SK-N-SH treated with all-trans-retinoic acid at 6 μM for 48 hours (cell line): ENCODE measurements at regions not wholly inside any gene's neighbourhood (a gene's known extent, or its start where the extent isn't known, plus 50 kb on each side); places are given as distances from the start of the nearest gene placed in this dataset.

Experiments used
- ATAC-seq: fragments of 200-7000 bp; cut with Tn5 transposase; 3 replicates; pipeline ENCODE4 v1.9.1; 2020; ENCODE audit warnings: mild to moderate bottlenecking, moderate library complexity
- ARNTL ChIP-seq: fragments of 450-650 bp; formaldehyde crosslinking; IDR thresholded peaks from 2 replicates; pipeline ENCODE4 v1.5.0; 2020; ENCODE audit warnings: low read depth, mild to moderate bottlenecking, moderate library complexity, borderline replicate concordance
- CSDC2 ChIP-seq: fragments of 250-450 bp; sonication (Bioruptor Pico); IDR thresholded peaks from 2 replicates; pipeline ENCODE4 v1.5.0; 2020; ENCODE audit warnings: mild to moderate bottlenecking, moderate library complexity
- ESRRG ChIP-seq: fragments of 250-450 bp; sonication (Bioruptor Pico); IDR thresholded peaks from 2 replicates; pipeline ENCODE4 v1.6.1; 2021; ENCODE audit warnings: mild to moderate bottlenecking
- GLIS3 ChIP-seq: fragments of 250-450 bp; sonication (Bioruptor Pico); IDR thresholded peaks from 2 replicates; pipeline ENCODE4 v1.5.0; 2020; ENCODE audit warnings: mild to moderate bottlenecking, moderate library complexity
- ISL1 ChIP-seq: fragments of 250-450 bp; sonication (Bioruptor Pico); IDR thresholded peaks from 2 replicates; pipeline ENCODE4 v2.1.2; 2022; ENCODE audit warnings: mild to moderate bottlenecking, moderate library complexity
- OSR1 ChIP-seq: fragments of 250-450 bp; sonication (Bioruptor Pico); IDR thresholded peaks from 2 replicates; pipeline ENCODE4 v1.8.0; 2022; ENCODE audit warnings: moderate library complexity, mild to moderate bottlenecking, inconsistent platforms
- RARB ChIP-seq: fragments of 250-450 bp; sonication (Bioruptor Pico); IDR thresholded peaks from 2 replicates; pipeline ENCODE4 v1.8.0; 2021; ENCODE audit warnings: mild to moderate bottlenecking, moderate library complexity
- SNAI2 ChIP-seq: fragments of 250-450 bp; sonication (Bioruptor Pico); IDR thresholded peaks from 2 replicates; pipeline ENCODE4 v1.5.0; 2020; ENCODE audit warnings: mild to moderate bottlenecking, moderate library complexity
- TCF4 ChIP-seq: fragments of 250-450 bp; sonication (Bioruptor Pico); IDR thresholded peaks from 2 replicates; pipeline ENCODE4 v1.8.0; 2021; ENCODE audit warnings: mild to moderate bottlenecking, moderate library complexity, borderline replicate concordance
- TOX ChIP-seq: fragments of 250-450 bp; sonication (Bioruptor Pico); IDR thresholded peaks from 2 replicates; pipeline ENCODE4 v1.8.0; 2021; ENCODE audit warnings: mild to moderate bottlenecking, moderate library complexity, borderline replicate concordance
- ZC3H10 ChIP-seq: fragments of 250-450 bp; sonication (Bioruptor Pico); IDR thresholded peaks from 2 replicates; pipeline ENCODE4 v1.5.1; 2021; ENCODE audit warnings: mild to moderate bottlenecking, moderate library complexity
- ZFP3 ChIP-seq: fragments of 250-450 bp; sonication (Bioruptor Pico); IDR thresholded peaks from 2 replicates; pipeline ENCODE4 v1.5.0; 2020; ENCODE audit warnings: mild to moderate bottlenecking, moderate library complexity
- ZFP30 ChIP-seq: fragments of 450-650 bp; formaldehyde crosslinking; IDR thresholded peaks from 2 replicates; pipeline ENCODE4 v1.5.0; 2022; ENCODE audit warnings: mild to moderate bottlenecking, moderate library complexity
- ZNF565 ChIP-seq: fragments of 450-650 bp; formaldehyde crosslinking; conservative IDR thresholded peaks from 2 replicates; pipeline ENCODE4 v1.5.0; 2020; ENCODE audit warnings: low read depth, mild to moderate bottlenecking, moderate library complexity
- ZNF70 ChIP-seq: fragments of 450-650 bp; formaldehyde crosslinking; IDR thresholded peaks from 2 replicates; pipeline ENCODE4 v1.5.0; 2020; ENCODE audit warnings: mild to moderate bottlenecking, moderate library complexity
- ZNF8 ChIP-seq: fragments of 450-650 bp; formaldehyde crosslinking; IDR thresholded peaks from 2 replicates; pipeline ENCODE4 v1.5.0; 2020; ENCODE audit warnings: mild to moderate bottlenecking, moderate library complexity
- TF ChIP-seq, protein P1 (sequence below): fragments of 250-450 bp; sonication (Bioruptor Pico); IDR thresholded peaks from 2 replicates; pipeline ENCODE4 v1.8.0; 2021; ENCODE audit warnings: low read depth, mild to moderate bottlenecking, moderate library complexity, borderline replicate concordance
- TF ChIP-seq, protein P2 (sequence below): fragments of 250-450 bp; sonication (Bioruptor Pico); IDR thresholded peaks from 2 replicates; pipeline ENCODE4 v1.5.1; 2020; ENCODE audit warnings: low read depth, mild to moderate bottlenecking, moderate library complexity
- TF ChIP-seq, protein P3 (sequence below): fragments of 250-450 bp; sonication (Bioruptor Pico); IDR thresholded peaks from 2 replicates; pipeline ENCODE4 v1.5.0; 2020; ENCODE audit warnings: mild to moderate bottlenecking, moderate library complexity
- TF ChIP-seq, protein P4 (sequence below): fragments of 250-450 bp; sonication (Bioruptor Pico); IDR thresholded peaks from 2 replicates; pipeline ENCODE4 v1.8.0; 2020; ENCODE audit warnings: mild to moderate bottlenecking, moderate library complexity, borderline replicate concordance
- TF ChIP-seq, protein P5 (sequence below): fragments of 250-450 bp; sonication (Bioruptor Pico); IDR thresholded peaks from 2 replicates; pipeline ENCODE4 v1.5.1; 2021; ENCODE audit warnings: mild to moderate bottlenecking, moderate library complexity

DNA sequence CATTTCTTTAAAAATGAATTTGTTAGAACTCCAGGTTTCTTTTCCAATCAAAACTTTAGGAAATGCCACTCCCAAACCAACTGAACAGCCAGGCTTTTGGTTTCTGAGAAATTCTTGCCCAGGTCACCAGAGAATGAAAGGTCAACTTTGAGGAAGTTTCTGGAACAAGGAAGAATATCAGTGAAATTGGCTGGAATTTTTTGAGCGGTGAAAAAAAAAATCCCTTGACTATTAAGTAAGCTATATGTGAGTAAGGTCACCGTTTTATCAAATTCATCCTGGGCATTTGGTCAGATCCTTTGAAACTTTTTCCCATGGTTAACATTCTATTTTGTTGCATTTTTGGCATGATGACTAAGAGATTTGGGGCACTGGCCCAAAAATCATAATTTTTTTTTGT lies 469.3 kb downstream of the LTN1 start:
- no peak for ATAC-seq
- TF ChIP-seq CSDC2 (no peak), ZFP30 (CRISPR knock-in tag) (no peak), SNAI2 (CRISPR knock-in tag) (no peak), ESRRG (CRISPR knock-in tag) (no peak), TCF4 (no peak), GLIS3 (CRISPR knock-in tag) (no peak), ARNTL (no peak), ZNF8 (CRISPR knock-in tag) (no peak), OSR1 (CRISPR knock-in tag) (no peak), ZC3H10 (CRISPR knock-in tag) (no peak), ZNF70 (CRISPR knock-in tag) (no peak), ZNF565 (no peak)
- TF ChIP-seq, protein P1, sequence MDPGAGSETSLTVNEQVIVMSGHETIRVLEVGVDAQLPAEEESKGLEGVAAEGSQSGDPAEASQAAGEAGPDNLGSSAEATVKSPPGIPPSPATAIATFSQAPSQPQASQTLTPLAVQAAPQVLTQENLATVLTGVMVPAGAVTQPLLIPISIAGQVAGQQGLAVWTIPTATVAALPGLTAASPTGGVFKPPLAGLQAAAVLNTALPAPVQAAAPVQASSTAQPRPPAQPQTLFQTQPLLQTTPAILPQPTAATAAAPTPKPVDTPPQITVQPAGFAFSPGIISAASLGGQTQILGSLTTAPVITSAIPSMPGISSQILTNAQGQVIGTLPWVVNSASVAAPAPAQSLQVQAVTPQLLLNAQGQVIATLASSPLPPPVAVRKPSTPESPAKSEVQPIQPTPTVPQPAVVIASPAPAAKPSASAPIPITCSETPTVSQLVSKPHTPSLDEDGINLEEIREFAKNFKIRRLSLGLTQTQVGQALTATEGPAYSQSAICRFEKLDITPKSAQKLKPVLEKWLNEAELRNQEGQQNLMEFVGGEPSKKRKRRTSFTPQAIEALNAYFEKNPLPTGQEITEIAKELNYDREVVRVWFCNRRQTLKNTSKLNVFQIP (CRISPR knock-in tag): no peak
- TF ChIP-seq, protein P2, sequence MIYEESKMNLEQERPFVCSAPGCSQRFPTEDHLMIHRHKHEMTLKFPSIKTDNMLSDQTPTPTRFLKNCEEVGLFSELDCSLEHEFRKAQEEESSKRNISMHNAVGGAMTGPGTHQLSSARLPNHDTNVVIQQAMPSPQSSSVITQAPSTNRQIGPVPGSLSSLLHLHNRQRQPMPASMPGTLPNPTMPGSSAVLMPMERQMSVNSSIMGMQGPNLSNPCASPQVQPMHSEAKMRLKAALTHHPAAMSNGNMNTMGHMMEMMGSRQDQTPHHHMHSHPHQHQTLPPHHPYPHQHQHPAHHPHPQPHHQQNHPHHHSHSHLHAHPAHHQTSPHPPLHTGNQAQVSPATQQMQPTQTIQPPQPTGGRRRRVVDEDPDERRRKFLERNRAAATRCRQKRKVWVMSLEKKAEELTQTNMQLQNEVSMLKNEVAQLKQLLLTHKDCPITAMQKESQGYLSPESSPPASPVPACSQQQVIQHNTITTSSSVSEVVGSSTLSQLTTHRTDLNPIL (CRISPR knock-in tag): no peak

DNA sequence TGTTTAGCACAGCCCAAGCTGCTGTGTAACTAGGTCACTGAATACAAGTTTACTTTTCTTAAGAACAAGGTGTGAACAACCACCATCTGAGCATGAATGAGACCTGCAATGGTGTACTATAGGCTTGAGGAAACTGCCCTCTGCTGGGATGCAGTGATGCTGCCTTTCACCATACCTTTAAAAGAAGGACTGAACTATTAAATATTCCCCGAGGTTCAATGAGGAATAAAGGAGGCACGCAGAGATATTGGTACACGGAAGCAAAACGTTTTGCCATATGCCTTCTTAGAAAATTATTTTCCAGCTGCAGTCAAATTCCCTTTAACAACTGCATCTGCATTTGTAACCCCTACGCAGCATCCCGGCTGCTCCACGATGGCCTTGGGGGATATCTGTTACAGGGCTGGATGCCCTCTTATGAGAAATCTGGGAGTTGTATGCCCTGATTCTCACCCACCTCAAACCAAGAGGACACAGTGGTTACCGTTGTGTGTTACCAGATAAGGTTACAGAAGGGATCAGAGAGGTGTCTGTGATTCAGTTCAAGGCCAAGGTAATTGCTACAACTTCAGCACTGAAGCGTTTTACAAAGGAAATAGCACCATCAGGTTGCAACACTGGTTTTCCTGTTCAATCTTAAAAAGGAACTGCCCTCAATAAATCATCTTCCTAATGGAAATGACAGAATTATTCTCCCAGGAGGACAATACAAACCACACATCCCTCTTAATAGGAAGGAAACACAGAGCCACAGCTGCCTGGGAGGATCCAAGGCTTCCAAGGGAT lies 470.5 kb downstream of the LTN1 start:
- TF ChIP-seq ZNF565 (no peak), OSR1 (CRISPR knock-in tag) (no peak), RARB (no peak), ARNTL (no peak), ISL1 (no peak), ZC3H10 (CRISPR knock-in tag) (no peak)
- TF ChIP-seq, protein P1 (CRISPR knock-in tag): no peak
- TF ChIP-seq, protein P3, sequence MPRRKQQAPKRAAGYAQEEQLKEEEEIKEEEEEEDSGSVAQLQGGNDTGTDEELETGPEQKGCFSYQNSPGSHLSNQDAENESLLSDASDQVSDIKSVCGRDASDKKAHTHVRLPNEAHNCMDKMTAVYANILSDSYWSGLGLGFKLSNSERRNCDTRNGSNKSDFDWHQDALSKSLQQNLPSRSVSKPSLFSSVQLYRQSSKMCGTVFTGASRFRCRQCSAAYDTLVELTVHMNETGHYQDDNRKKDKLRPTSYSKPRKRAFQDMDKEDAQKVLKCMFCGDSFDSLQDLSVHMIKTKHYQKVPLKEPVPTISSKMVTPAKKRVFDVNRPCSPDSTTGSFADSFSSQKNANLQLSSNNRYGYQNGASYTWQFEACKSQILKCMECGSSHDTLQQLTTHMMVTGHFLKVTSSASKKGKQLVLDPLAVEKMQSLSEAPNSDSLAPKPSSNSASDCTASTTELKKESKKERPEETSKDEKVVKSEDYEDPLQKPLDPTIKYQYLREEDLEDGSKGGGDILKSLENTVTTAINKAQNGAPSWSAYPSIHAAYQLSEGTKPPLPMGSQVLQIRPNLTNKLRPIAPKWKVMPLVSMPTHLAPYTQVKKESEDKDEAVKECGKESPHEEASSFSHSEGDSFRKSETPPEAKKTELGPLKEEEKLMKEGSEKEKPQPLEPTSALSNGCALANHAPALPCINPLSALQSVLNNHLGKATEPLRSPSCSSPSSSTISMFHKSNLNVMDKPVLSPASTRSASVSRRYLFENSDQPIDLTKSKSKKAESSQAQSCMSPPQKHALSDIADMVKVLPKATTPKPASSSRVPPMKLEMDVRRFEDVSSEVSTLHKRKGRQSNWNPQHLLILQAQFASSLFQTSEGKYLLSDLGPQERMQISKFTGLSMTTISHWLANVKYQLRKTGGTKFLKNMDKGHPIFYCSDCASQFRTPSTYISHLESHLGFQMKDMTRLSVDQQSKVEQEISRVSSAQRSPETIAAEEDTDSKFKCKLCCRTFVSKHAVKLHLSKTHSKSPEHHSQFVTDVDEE: no peak
- TF ChIP-seq, protein P4, sequence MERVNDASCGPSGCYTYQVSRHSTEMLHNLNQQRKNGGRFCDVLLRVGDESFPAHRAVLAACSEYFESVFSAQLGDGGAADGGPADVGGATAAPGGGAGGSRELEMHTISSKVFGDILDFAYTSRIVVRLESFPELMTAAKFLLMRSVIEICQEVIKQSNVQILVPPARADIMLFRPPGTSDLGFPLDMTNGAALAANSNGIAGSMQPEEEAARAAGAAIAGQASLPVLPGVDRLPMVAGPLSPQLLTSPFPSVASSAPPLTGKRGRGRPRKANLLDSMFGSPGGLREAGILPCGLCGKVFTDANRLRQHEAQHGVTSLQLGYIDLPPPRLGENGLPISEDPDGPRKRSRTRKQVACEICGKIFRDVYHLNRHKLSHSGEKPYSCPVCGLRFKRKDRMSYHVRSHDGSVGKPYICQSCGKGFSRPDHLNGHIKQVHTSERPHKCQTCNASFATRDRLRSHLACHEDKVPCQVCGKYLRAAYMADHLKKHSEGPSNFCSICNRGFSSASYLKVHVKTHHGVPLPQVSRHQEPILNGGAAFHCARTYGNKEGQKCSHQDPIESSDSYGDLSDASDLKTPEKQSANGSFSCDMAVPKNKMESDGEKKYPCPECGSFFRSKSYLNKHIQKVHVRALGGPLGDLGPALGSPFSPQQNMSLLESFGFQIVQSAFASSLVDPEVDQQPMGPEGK: no peak
- TF ChIP-seq, all 23 proteins: peak for 0
- ATAC-seq: peak; percentile 88

DNA sequence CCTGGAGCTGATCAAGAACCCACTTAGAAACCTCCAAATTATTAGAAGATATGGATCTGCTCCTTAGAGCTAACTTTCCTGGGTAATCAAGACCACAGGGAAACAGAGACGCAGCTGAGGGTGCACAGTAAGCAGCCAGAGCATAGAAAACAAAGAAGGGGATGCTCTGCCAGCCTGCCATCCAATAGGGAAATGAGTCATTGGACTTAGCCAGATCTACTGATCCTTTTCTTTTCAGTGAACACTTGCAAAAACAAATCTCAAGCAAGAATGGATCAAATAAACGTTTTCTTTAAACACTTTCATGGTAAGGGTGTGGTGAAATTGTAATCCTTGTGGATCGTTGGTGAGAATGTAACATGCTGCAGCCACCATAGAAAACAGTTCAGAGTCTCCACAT lies 474.0 kb downstream of the LTN1 start:
- ATAC-seq: no peak
- TF ChIP-seq ZFP30 (CRISPR knock-in tag): no peak
- no peak for TF ChIP-seq GLIS3 (CRISPR knock-in tag)
- TF ChIP-seq, protein P4: no peak
- TF ChIP-seq, protein P5, sequence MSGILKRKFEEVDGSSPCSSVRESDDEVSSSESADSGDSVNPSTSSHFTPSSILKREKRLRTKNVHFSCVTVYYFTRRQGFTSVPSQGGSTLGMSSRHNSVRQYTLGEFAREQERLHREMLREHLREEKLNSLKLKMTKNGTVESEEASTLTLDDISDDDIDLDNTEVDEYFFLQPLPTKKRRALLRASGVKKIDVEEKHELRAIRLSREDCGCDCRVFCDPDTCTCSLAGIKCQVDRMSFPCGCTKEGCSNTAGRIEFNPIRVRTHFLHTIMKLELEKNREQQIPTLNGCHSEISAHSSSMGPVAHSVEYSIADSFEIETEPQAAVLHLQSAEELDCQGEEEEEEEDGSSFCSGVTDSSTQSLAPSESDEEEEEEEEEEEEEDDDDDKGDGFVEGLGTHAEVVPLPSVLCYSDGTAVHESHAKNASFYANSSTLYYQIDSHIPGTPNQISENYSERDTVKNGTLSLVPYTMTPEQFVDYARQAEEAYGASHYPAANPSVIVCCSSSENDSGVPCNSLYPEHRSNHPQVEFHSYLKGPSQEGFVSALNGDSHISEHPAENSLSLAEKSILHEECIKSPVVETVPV (CRISPR knock-in tag): no peak
- TF ChIP-seq ZNF70 (CRISPR knock-in tag): no peak
- TF ChIP-seq TCF4: no peak
- TF ChIP-seq ZFP3 (CRISPR knock-in tag): no peak
- TF ChIP-seq ZNF565: no peak
- no peak for TF ChIP-seq ZC3H10 (CRISPR knock-in tag)
- TF ChIP-seq, protein P3: no peak
- no peak for TF ChIP-seq CSDC2
- TF ChIP-seq TOX (CRISPR knock-in tag): no peak
